Gastroesophageal sphincter (tissue), 4 donors: ENCODE measurements at regions not wholly inside any gene's neighbourhood (a gene's known extent, or its start where the extent isn't known, plus 50 kb on each side); places are given as distances from the start of the nearest gene placed in this dataset.

ENCODE experiments used
- ATAC-seq: fragments of 150-250 bp; one replicate; pipeline ENCODE4 v1.9.1; 2016; ENCODE audit warnings: mild to moderate bottlenecking, moderate library complexity
- H3K27ac ChIP-seq, 4 donors: fragments of 200-600 bp; sonication (generic) in 3 of 4; 1 replicate in 3 of 4; 2 replicates in 1 of 4; pipeline ENCODE4 v1.5.1; 2016 to 2019
- H3K27me3 ChIP-seq: fragments of 200-600 bp; sonication (generic); one replicate; pipeline ENCODE4 v1.5.1; 2019
- H3K36me3 ChIP-seq, 2 donors: fragments of 200-600 bp; sonication (generic); one replicate each; pipeline ENCODE4 v1.5.1; 2019; ENCODE audit warnings: control low read depth in 1 of 2
- H3K4me1 ChIP-seq, 3 donors: fragments of 200-600 bp; sonication (generic); 1 replicate in 2 of 3; 2 replicates in 1 of 3; pipeline ENCODE4 v1.5.1; 2016 to 2019; ENCODE audit warnings: control low read depth in 2 of 3
- H3K4me3 ChIP-seq, 2 donors: fragments of 200-600 bp; sonication (generic); one replicate each; pipeline ENCODE4 v1.5.1; 2019; ENCODE audit warnings: mild to moderate bottlenecking in 1 of 2, moderate library complexity in 1 of 2
- H3K9me3 ChIP-seq, 3 donors: fragments of 200-600 bp; sonication (generic); one replicate each; pipeline ENCODE4 v1.5.1; 2017 to 2019; ENCODE audit warnings: control low read depth in 2 of 3
- EP300 ChIP-seq: sonication (generic); formaldehyde crosslinking; IDR thresholded peaks from one replicate; pipeline ENCODE4 v1.6.1; 2017; ENCODE audit warnings: antibody characterized with exemption, mild to moderate bottlenecking
- POLR2A ChIP-seq, 2 donors: fragments of 450-650 bp; IDR thresholded peaks; one replicate each; pipeline ENCODE4 v1.6.1; 2017; ENCODE audit warnings: antibody characterized with exemption in 2 of 2, mild to moderate bottlenecking in 2 of 2, moderate library complexity in 1 of 2
- POLR2AphosphoS5 ChIP-seq: sonication (generic); formaldehyde crosslinking; IDR thresholded peaks from one replicate; pipeline ENCODE4 v1.6.1; 2017; ENCODE audit warnings: antibody characterized with exemption
- WGBS, 2 donors: methylation state at CpG; one replicate each; pipeline ENCODE4 v1.1.5; 2018; ENCODE audit warnings: low coverage in 1 of 2; 5-methylcytosine and 5-hydroxymethylcytosine counted together
- TF ChIP-seq, protein P1 (sequence below), 4 experiments: fragments of 200-600 bp in 2 of 4; fragments of 450-650 bp in 2 of 4; sonication (generic) in 1 of 4; IDR thresholded peaks; one replicate each; pipeline ENCODE4 v1.5.1; 2017 to 2019; ENCODE audit warnings: antibody characterized with exemption in 4 of 4, mild to moderate bottlenecking in 2 of 4, moderate library complexity in 2 of 4

DNA sequence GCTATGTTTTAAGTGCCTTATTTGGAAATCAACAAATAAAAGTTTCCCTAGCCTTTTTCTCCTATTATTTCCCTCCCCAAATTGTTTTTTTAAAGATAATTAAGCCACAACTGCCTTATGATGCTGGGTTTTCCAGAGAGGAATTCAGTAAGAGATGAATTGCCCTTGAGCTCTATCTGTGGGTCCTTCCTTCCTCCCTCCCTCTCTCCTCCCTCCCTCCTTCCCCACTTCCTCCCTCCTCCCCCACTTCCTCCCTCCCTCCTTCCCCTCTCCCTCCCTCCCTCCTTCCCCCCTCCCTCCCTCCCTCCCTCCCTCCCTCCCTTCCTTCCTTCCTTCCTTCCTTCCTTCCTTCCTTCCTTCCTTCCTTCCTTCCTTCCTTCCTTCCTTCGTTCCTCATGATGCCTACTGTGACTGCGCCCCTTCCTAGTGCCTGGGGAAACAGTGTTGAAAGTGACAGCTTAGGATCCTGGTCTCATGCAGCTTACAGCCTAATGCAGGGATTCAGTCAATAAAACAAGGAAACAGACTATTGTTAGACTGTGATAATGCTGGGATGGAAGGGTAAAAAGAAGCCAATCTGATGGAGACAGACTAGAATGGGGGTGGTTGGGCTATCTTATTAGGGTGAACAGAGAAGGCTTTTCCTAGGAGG lies 1417.1 kb downstream of the AACS start:
- Histone ChIP-seq H3K4me3 (no peak overlapping the region), H3K4me1 (no peaks in the 10 kb centered on the region), H3K27me3 (peaks cover 11% of the 10 kb centered on the region), H3K27ac (no peak overlapping the region), H3K9me3 (no peaks in the 10 kb centered on the region), H3K36me3 (no peaks in the 10 kb centered on the region)
- WGBS, 2 donors, result no CpG with 5 or more reads among the region's 2 CpGs
- ATAC-seq, result no peak
- TF ChIP-seq POLR2AphosphoS5 (no peak), EP300 (no peak), POLR2A (IDR thresholded peaks at IDR 0.05) (no peak)

DNA sequence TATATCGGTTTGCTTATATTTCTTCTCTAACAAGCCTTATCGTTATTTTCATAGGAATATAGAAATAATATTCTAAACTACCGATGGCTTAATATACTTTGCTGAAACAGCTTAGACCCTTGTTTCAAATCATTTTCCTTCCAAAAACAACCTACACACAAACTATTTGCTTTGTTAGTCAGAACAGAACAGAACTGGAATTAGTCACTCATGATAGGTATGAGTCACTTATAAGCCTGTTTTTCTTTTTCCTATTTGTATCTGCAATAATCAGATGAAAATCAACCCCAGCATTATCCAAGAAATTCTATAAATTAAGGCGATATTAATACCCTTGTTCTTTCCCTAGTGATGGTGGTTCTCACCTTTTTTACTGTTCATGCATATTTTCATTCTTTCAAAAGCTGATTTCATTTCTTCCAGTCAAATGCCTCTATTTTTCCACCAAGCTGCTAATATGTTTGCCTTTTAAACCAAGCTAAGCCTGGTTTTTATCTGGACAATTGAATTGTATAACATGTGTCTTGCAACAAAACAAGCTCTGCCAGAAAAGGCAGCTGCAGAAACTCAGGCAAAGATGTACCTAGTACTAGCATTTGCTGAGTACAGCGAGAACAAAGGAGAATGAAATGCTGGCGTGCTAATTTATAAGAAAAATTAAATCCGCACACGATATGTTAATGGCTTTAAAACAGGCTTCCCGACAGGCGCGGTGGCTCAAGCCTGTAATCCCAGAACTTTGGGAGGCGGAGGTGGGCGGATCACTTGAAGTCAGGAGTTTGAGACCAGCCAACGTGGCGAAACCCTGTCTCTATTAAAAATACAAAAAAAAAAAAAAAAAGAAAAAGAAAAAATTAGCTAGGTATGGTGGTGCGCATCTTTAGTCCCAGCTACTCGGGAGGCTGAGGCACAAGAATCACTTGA lies 1418.2 kb downstream of the AACS start:
- no peak for ATAC-seq
- H3K27me3 ChIP-seq, result peaks cover 11% of the 10 kb centered on the region
- H3K9me3 ChIP-seq, result no peaks in the 10 kb centered on the region
- no peak overlapping the region for H3K4me3 ChIP-seq
- TF ChIP-seq POLR2AphosphoS5, result no peak
- TF ChIP-seq POLR2A (IDR thresholded peaks at IDR 0.05), result no peak
- no peak for TF ChIP-seq EP300
- TF ChIP-seq, protein P1, sequence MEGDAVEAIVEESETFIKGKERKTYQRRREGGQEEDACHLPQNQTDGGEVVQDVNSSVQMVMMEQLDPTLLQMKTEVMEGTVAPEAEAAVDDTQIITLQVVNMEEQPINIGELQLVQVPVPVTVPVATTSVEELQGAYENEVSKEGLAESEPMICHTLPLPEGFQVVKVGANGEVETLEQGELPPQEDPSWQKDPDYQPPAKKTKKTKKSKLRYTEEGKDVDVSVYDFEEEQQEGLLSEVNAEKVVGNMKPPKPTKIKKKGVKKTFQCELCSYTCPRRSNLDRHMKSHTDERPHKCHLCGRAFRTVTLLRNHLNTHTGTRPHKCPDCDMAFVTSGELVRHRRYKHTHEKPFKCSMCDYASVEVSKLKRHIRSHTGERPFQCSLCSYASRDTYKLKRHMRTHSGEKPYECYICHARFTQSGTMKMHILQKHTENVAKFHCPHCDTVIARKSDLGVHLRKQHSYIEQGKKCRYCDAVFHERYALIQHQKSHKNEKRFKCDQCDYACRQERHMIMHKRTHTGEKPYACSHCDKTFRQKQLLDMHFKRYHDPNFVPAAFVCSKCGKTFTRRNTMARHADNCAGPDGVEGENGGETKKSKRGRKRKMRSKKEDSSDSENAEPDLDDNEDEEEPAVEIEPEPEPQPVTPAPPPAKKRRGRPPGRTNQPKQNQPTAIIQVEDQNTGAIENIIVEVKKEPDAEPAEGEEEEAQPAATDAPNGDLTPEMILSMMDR (IDR thresholded peaks at IDR 0.05), result no peak
- 46 to 62% methylated on average over 13 to 17 of the region's 17 CpGs for WGBS, 2 donors
- no peaks in the 10 kb centered on the region for H3K4me1 ChIP-seq
- no peaks in the 10 kb centered on the region for H3K36me3 ChIP-seq
- no peak overlapping the region for H3K27ac ChIP-seq

DNA sequence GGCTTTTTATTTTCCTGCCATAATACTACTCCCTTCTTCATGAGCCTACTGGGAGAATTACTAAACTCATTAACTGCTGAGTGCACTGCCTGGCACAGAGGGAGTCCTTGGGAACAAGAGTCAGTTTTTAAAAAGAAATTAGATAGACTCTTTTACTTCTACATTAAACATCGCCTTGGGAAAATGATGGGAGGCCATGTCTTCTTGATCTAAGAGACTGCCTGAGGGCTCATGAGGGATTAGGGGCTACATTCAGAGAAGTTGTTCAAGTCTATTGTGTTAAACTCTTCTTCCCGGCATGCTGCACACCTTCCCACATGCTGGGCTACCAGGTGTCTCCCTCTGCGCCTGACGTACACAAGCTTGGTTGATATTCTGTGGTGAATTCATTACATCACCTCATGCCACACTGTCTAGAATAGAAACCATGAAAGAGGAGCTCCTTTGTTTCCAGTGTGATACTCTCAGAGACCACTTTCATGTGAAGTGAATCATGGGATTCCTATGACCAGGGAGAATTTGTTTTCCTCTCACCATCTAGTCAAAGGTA lies 1422.3 kb downstream of the AACS start:
- Histone ChIP-seq H3K36me3 (no peaks in the 10 kb centered on the region), H3K4me1 (no peaks in the 10 kb centered on the region), H3K9me3 (peaks cover 0 to 10% (median 0%) of the 10 kb centered on the region in 3 donors), H3K27ac (no peak overlapping the region), H3K27me3 (peaks cover 5% of the 10 kb centered on the region), H3K4me3 (no peak overlapping the region)
- 80 to 96% methylated on average over 4 of the region's 4 CpGs for WGBS, 2 donors
- ATAC-seq, result no peak
- no peak for TF ChIP-seq POLR2AphosphoS5
- TF ChIP-seq, protein P1 (IDR thresholded peaks at IDR 0.05), result no peak
- no peak for TF ChIP-seq POLR2A (IDR thresholded peaks at IDR 0.05)
- TF ChIP-seq EP300, result no peak

DNA sequence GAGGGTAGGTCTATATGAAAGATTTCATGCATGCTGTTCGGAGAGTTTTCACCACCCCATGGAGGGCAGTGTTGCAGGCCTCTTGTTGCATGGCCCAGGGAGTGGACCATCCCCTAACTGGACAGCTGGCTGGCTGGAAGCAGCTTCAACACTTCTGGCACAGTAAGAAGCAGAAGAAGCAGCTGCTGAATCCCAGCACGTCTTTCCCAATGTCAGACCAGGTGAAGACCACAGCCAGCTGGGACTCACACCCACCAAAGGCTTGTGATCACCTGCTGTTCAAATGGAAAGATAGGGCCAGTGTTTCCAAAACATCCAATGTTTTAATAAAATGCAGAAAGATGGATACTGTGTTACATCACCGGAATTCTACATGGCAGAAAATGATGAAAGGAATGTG lies 1423.6 kb downstream of the AACS start:
- 72 to 75% methylated on average over 2 of the region's 3 CpGs for WGBS, 2 donors
- Histone ChIP-seq H3K4me1 (no peaks in the 10 kb centered on the region), H3K4me3 (no peak overlapping the region), H3K9me3 (peaks cover 0 to 10% (median 0%) of the 10 kb centered on the region in 3 donors), H3K36me3 (no peaks in the 10 kb centered on the region), H3K27ac (no peak overlapping the region), H3K27me3 (peaks cover 5% of the 10 kb centered on the region)
- ATAC-seq, result no peak
- TF ChIP-seq POLR2A (IDR thresholded peaks at IDR 0.05) (no peak), EP300 (no peak), POLR2AphosphoS5 (no peak)
- TF ChIP-seq, protein P1 (IDR thresholded peaks at IDR 0.05), result no peak

DNA sequence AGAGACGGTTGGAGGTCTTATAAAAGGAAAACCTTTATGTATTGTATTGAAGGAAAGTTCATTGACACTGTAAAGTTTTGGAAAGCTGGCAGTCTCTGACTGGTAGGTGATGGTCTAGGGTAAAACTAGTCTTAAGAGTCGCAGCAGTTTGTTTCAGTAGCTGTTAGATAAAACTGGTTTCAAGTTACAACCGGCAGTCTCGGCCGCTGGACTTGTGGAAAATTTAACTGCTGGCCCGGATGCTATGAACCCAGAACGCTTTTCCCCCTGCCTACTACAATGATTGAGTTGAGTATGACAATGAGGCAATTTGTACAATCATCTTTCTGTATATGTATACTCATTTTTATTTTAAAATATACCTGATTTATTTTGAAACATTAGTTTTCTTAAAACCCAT lies 1426.9 kb downstream of the AACS start:
- no peak for ATAC-seq
- no peaks in the 10 kb centered on the region for H3K4me1 ChIP-seq
- no peaks in the 10 kb centered on the region for H3K36me3 ChIP-seq
- H3K27ac ChIP-seq, result no peak overlapping the region
- 59 to 68% methylated on average over 6 to 7 of the region's 7 CpGs for WGBS, 2 donors
- H3K27me3 ChIP-seq, result no peaks in the 10 kb centered on the region
- peaks cover 0 to 10% (median 0%) of the 10 kb centered on the region in 3 donors for H3K9me3 ChIP-seq
- H3K4me3 ChIP-seq, result no peak overlapping the region
- TF ChIP-seq EP300 (no peak), POLR2A (IDR thresholded peaks at IDR 0.05) (no peak), POLR2AphosphoS5 (no peak)
- TF ChIP-seq, protein P1 (IDR thresholded peaks at IDR 0.05), result no peak
